ENCODE measurements at regions not wholly inside any gene's neighbourhood (a gene's known extent, or its start where the extent isn't known, plus 50 kb on each side); places are given as distances from the start of the nearest gene placed in this dataset.

DNA sequence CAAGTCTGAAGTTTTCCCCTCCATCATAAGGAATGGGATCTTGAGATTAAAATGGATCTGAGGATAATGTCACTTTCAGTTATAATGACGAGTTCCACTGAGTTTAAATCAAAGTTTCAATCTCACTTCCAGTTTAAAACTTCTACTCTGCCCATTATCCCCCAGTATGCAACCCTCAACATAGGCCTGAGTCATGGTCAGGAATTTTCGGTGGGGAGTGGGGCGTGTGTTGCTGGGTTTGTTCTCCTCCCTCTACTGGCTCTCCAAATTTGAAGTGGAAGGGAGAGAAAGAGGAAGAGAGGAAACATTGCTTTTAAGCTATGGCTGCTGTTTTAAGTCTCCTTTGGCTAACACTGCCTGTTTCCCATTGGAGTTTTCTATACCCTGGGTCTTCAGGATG, 152.9 kb downstream of the TM2D1 start:
- Mint-ChIP-seq H3K27ac (no peak overlapping the region), H3K4me1 (no peaks in the 10 kb centered on the region), H3K9me3 (no peaks in the 10 kb centered on the region), H3K36me3 (ENCODE audit: low read depth) (no peaks in the 10 kb centered on the region), H3K4me3 (no peak overlapping the region), H3K27me3 (peaks cover 1% of the 10 kb centered on the region)
- intact Hi-C loops (cut with micrococcal nuclease): no loop called here
- no peak for ATAC-seq (ENCODE audit: low read depth)
- DNase-seq: no peak
- ChIA-PET POLR2A (no interaction called here), CTCF (no interaction called here)
- TF ChIP-seq, protein P1, sequence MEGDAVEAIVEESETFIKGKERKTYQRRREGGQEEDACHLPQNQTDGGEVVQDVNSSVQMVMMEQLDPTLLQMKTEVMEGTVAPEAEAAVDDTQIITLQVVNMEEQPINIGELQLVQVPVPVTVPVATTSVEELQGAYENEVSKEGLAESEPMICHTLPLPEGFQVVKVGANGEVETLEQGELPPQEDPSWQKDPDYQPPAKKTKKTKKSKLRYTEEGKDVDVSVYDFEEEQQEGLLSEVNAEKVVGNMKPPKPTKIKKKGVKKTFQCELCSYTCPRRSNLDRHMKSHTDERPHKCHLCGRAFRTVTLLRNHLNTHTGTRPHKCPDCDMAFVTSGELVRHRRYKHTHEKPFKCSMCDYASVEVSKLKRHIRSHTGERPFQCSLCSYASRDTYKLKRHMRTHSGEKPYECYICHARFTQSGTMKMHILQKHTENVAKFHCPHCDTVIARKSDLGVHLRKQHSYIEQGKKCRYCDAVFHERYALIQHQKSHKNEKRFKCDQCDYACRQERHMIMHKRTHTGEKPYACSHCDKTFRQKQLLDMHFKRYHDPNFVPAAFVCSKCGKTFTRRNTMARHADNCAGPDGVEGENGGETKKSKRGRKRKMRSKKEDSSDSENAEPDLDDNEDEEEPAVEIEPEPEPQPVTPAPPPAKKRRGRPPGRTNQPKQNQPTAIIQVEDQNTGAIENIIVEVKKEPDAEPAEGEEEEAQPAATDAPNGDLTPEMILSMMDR (IDR thresholded peaks at IDR 0.05): no peak

DNA sequence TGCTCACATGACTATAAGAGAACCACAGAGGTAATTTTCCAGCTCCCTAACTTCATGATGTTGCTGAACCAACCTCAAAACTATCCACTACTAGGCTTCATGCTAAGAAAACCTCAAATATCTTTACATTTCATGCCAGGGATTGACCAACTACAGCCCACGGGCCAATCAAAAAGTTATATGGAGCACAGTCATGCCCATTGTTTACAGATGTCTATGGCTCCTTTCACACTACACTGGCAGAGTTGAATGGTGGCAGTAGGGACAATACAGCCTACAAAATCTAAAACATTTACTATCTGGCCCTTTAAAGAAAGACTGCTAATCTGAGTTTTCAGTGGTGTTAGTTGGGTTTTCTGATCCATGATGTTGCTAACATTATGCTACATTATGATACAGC, 154.8 kb downstream of the TM2D1 start:
- CTCF ChIA-PET: no interaction called here
- ATAC-seq (ENCODE audit: low read depth) (no peak), DNase-seq (no peak)
- Mint-ChIP-seq H3K4me1 (no peaks in the 10 kb centered on the region), H3K27ac (no peak overlapping the region), H3K4me3 (no peak overlapping the region), H3K9me3 (peaks cover 4% of the 10 kb centered on the region), H3K36me3 (ENCODE audit: low read depth) (no peaks in the 10 kb centered on the region), H3K27me3 (no peaks in the 10 kb centered on the region)
- intact Hi-C loops (cut with micrococcal nuclease): no loop called here
- TF ChIP-seq, protein P1 (IDR thresholded peaks at IDR 0.05): no peak
- POLR2A ChIA-PET: no interaction called here

DNA sequence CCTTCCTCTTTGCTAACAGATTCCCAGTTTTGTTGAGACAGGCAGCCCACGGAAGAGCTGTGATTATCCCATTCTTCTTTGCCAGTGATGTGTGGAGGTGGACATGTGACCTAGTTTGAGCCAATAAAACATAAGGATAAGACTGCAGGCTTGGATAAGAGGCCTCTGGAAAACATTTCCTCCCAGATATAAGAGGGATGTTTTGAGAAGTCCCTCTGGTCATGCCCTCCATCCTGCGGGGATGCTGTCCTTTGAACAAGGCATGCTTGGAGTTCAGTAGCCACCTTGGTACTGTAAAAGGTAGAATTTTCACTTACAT, 155.7 kb downstream of the TM2D1 start:
- ChIA-PET CTCF (no interaction called here), POLR2A (no interaction called here)
- Mint-ChIP-seq H3K9me3 (peaks cover 10% of the 10 kb centered on the region), H3K27ac (no peak overlapping the region), H3K36me3 (ENCODE audit: low read depth) (no peaks in the 10 kb centered on the region), H3K27me3 (no peaks in the 10 kb centered on the region), H3K4me1 (no peaks in the 10 kb centered on the region), H3K4me3 (no peak overlapping the region)
- ATAC-seq (ENCODE audit: low read depth): no peak
- intact Hi-C loops (cut with micrococcal nuclease): no loop called here
- no peak for DNase-seq
- TF ChIP-seq, protein P1 (IDR thresholded peaks at IDR 0.05): no peak

DNA sequence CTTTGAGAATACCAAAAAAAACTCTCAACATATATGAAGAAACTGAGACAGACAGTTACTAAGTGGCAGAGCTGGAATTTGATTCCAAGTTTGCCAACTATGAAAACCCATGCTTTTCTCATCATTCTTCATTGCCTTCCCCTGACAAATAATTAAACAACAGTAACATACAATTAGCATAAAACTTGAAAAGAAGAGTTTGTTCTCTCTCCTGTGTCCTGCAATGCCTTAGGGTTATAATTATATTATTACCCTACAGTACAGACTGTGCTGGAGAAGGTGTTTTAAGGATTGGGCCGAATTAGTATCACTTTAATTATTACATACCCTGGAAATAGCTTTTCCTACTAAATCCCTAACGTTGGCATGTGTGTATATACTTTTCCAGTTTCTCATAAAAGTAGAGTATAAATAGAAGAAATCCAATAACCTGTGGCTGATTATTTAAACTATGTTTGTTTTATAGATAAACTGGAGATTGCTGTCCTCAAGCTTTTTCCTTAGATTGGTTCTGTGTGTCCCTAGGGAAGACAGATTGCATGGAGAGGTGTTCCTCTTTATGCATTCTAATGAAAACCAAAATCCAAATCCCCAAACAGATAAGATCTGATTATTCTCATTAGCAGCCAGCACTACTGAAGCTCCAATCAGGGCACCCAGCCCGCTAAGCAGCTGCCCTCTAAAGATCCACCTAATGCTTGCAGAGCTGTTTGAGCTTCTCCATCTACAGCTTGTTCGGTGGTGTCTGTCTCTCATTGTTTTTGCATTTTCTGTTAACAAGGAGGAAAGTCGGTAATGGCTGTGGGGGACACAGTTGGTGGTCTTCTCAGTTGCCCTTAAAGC, 156.3 kb downstream of the TM2D1 start:
- Mint-ChIP-seq H3K4me1 (no peaks in the 10 kb centered on the region), H3K36me3 (ENCODE audit: low read depth) (no peaks in the 10 kb centered on the region), H3K4me3 (no peak overlapping the region), H3K9me3 (peaks cover 10% of the 10 kb centered on the region), H3K27ac (no peak overlapping the region), H3K27me3 (no peaks in the 10 kb centered on the region)
- intact Hi-C loops (cut with micrococcal nuclease): no loop called here
- ChIA-PET POLR2A (no interaction called here), CTCF (no interaction called here)
- DNase-seq (no peak), ATAC-seq (ENCODE audit: low read depth) (no peak)
- TF ChIP-seq, protein P1 (IDR thresholded peaks at IDR 0.05): no peak

DNA sequence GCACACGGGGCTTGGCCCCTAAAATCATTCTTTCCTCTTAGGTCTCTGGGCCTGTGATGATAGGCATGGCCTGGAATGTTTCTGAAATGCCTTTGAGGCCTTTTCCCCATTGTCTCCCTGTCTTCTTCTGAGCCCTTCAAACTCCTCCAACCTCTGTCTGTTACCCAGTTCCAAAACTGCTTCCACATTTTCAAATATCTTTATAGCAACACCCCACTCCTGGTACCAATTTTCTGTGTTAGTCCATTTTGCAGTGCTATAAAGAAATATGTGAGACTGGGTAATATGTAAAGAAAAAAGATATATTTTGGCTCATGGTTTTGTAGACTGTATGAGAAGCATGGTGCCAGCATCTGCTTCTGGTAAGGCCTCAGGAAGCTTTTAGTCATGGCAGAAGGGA, 158.8 kb downstream of the TM2D1 start:
- H3K27me3 Mint-ChIP-seq: no peaks in the 10 kb centered on the region
- ATAC-seq (ENCODE audit: low read depth): no peak

More for the DNA sequence above, 158.8 kb downstream of the TM2D1 start:
- H3K9me3 Mint-ChIP-seq: peaks cover 10% of the 10 kb centered on the region
- no peak for DNase-seq
- no peak overlapping the region for H3K4me3 Mint-ChIP-seq
- POLR2A ChIA-PET: no interaction called here
- H3K27ac Mint-ChIP-seq: no peak overlapping the region
- intact Hi-C loops (cut with micrococcal nuclease): no loop called here
- no peaks in the 10 kb centered on the region for H3K36me3 Mint-ChIP-seq (ENCODE audit: low read depth)
- no peaks in the 10 kb centered on the region for H3K4me1 Mint-ChIP-seq
- CTCF ChIA-PET: no interaction called here
- TF ChIP-seq, protein P1 (IDR thresholded peaks at IDR 0.05): no peak

Measured in activated B cell treated with CpG ODN at 0.5 μM for 24 hours (primary cell).